H1 (cell line): ENCODE measurements at regions not wholly inside any gene's neighbourhood (a gene's known extent, or its start where the extent isn't known, plus 50 kb on each side); places are given as distances from the start of the nearest gene placed in this dataset.

Source experiments
- CTCF ChIA-PET: fragments of 300-600 bp; sonication (Branson Sonifier 250); formaldehyde crosslinking; loops from one replicate; lab custom pipeline; 2021; ENCODE audit not compliant: partially characterized antibody; lab: Charles Lee
- POLR2A ChIA-PET: fragments of 300-600 bp; sonication (Branson Sonifier 250); formaldehyde crosslinking; loops from one replicate; lab custom pipeline; 2021; ENCODE audit warnings: inconsistent platforms; ENCODE audit not compliant: partially characterized antibody; lab: Charles Lee
- DNase-seq, 2 experiments: peaks; one replicate each; pipeline versions ENCODE4 v3.0.0 to v3.0.0-alpha.2; 2010 to 2022; ENCODE audit warnings: low spot score in 2 of 2, low read depth in 1 of 2, mixed read lengths in 1 of 2
- FAIRE-seq: peaks from 2 replicates; lab custom pipeline; 2011; peaks lifted over from hg19 to GRCh38; lab: Jason Lieb, UNC
- H2AFZ ChIP-seq: 2 replicates; pipeline ENCODE4 v1.8.1; 2012; ENCODE audit warnings: low read length, inconsistent platforms
- H2AK5ac ChIP-seq: 2 replicates; pipeline ENCODE4 v1.6.1; 2013; ENCODE audit warnings: low read depth, low read length
- H2BK120ac ChIP-seq: replicated peaks from 2 replicates; pipeline ENCODE3; 2013; ENCODE audit warnings: low read depth, low read length, inconsistent platforms
- H2BK12ac ChIP-seq: 2 replicates; pipeline ENCODE4 v1.6.1; 2013; ENCODE audit warnings: low read depth, low read length
- H2BK15ac ChIP-seq: 2 replicates; pipeline ENCODE4 v1.6.1; 2013; ENCODE audit warnings: low read length
- H2BK20ac ChIP-seq: 2 replicates; pipeline ENCODE4 v1.6.1; 2013; ENCODE audit warnings: low read length
- H2BK5ac ChIP-seq: 2 replicates; pipeline ENCODE4 v1.6.1; 2013; ENCODE audit warnings: low read depth, low read length
- H3K14ac ChIP-seq: 2 replicates; pipeline ENCODE4 v1.6.1; 2013; ENCODE audit warnings: inconsistent platforms; ENCODE audit not compliant: insufficient read length
- H3K18ac ChIP-seq: 2 replicates; pipeline ENCODE4 v1.6.1; 2013; ENCODE audit warnings: low read length; ENCODE audit errors: extremely low read depth
- H3K23ac ChIP-seq: 2 replicates; pipeline ENCODE4 v1.6.1; 2013; ENCODE audit warnings: inconsistent platforms; ENCODE audit not compliant: insufficient read length
- H3K23me2 ChIP-seq: 2 replicates; pipeline ENCODE4 v1.6.1; 2013; ENCODE audit warnings: low read depth, low read length
- H3K27ac ChIP-seq: 2 replicates; pipeline ENCODE4 v1.6.1; 2011; ENCODE audit warnings: low read depth, low read length, inconsistent platforms
- H3K27me3 ChIP-seq, 4 experiments: replicated peaks in 1 of 4; 1 replicate in 1 of 4; 2 replicates in 3 of 4; pipeline versions ENCODE4 v1.6.1 to v1.8.1; 2011 to 2013; ENCODE audit warnings: low read length in 3 of 4, mild to moderate bottlenecking in 3 of 4, inconsistent platforms in 2 of 4, mixed read lengths in 2 of 4, moderate library complexity in 1 of 4; ENCODE audit not compliant: control insufficient read depth in 3 of 4, insufficient read depth in 3 of 4; ENCODE audit errors: extremely low read depth in 1 of 4
- H3K36me3 ChIP-seq, 4 experiments: 2 replicates each; pipeline versions ENCODE4 v1.6.1 to v1.8.1; 2011 to 2013; ENCODE audit warnings: mild to moderate bottlenecking in 4 of 4, low read length in 3 of 4, moderate library complexity in 2 of 4, control low read depth in 1 of 4, inconsistent platforms in 1 of 4; ENCODE audit not compliant: insufficient read depth in 4 of 4, control insufficient read depth in 2 of 4
- H3K4ac ChIP-seq: replicated peaks from 2 replicates; pipeline ENCODE3; 2013; ENCODE audit warnings: low read length, low read depth, mixed read lengths, inconsistent platforms; ENCODE audit not compliant: insufficient read length
- H3K4me1 ChIP-seq, 4 experiments: replicated peaks in 1 of 4; 1 replicate in 1 of 4; 2 replicates in 3 of 4; pipeline versions ENCODE4 v1.6.1 to v1.8.1; 2011 to 2013; ENCODE audit warnings: low read length in 3 of 4, inconsistent platforms in 2 of 4, mixed read lengths in 1 of 4; ENCODE audit not compliant: insufficient read depth in 4 of 4, control insufficient read depth in 3 of 4
- H3K4me2 ChIP-seq, 2 experiments: 2 replicates each; pipeline versions ENCODE4 v1.6.1 to v1.8.1; 2011 to 2013; ENCODE audit warnings: low read depth in 2 of 2, low read length in 2 of 2, control low read depth in 1 of 2, inconsistent platforms in 1 of 2, mild to moderate bottlenecking in 1 of 2; ENCODE audit not compliant: insufficient read depth in 1 of 2
- H3K4me3 ChIP-seq, 4 experiments: fragments of 200-600, 300-600 bp in 1 of 4; sonication (generic), shearing (Covaris generic), sonication (Bioruptor Twin) in 1 of 4; 2 replicates each; pipeline versions ENCODE4 v1.5.1 to v1.8.1; 2011 to 2016; ENCODE audit warnings: low read length in 4 of 4, low read depth in 3 of 4, control low read depth in 2 of 4, inconsistent platforms in 2 of 4, mild to moderate bottlenecking in 2 of 4, mixed read lengths in 1 of 4, moderate library complexity in 1 of 4; ENCODE audit not compliant: insufficient read depth in 2 of 4; ENCODE audit errors: extremely low read depth in 1 of 4
- H3K56ac ChIP-seq: replicated peaks from 2 replicates; pipeline ENCODE3; 2013; ENCODE audit warnings: low read depth, mild to moderate bottlenecking, mixed read lengths, low read length, inconsistent platforms; ENCODE audit not compliant: insufficient read length
- H3K79me1 ChIP-seq: 2 replicates; pipeline ENCODE4 v1.6.1; 2013; ENCODE audit warnings: low read depth, low read length, control low read depth
- H3K79me2 ChIP-seq, 2 experiments: 2 replicates each; pipeline versions ENCODE4 v1.6.1 to v1.8.1; 2012 to 2013; ENCODE audit warnings: low read length in 2 of 2, mild to moderate bottlenecking in 2 of 2, inconsistent platforms in 1 of 2; ENCODE audit not compliant: insufficient read depth in 2 of 2, control insufficient read depth in 1 of 2
- H3K9ac ChIP-seq, 4 experiments: replicated peaks in 1 of 4; 1 replicate in 1 of 4; 2 replicates in 3 of 4; pipeline versions ENCODE4 v1.6.1 to v1.8.1; 2011 to 2013; ENCODE audit warnings: low read depth in 3 of 4, low read length in 3 of 4, control low read depth in 2 of 4, mild to moderate bottlenecking in 2 of 4, moderate library complexity in 2 of 4, inconsistent platforms in 1 of 4; ENCODE audit errors: extremely low read depth in 1 of 4
- H3K9me3 ChIP-seq, 2 experiments: 2 replicates each; pipeline versions ENCODE4 v1.6.1 to v1.8.1; 2012 to 2013; ENCODE audit warnings: mild to moderate bottlenecking in 2 of 2, moderate library complexity in 2 of 2, control low read depth in 1 of 2, inconsistent platforms in 1 of 2, low read depth in 1 of 2, low read length in 1 of 2, mixed read lengths in 1 of 2; ENCODE audit not compliant: insufficient read depth in 2 of 2
- H4K20me1 ChIP-seq, 2 experiments: replicated peaks in 1 of 2; 2 replicates each; pipeline versions ENCODE3 to v1.8.1; 2011 to 2013; ENCODE audit warnings: inconsistent platforms in 2 of 2, low read length in 2 of 2, mild to moderate bottlenecking in 1 of 2; ENCODE audit not compliant: insufficient read depth in 2 of 2, control insufficient read depth in 1 of 2
- H4K5ac ChIP-seq: 2 replicates; pipeline ENCODE4 v1.6.1; 2013; ENCODE audit warnings: low read length, low read depth, mixed read lengths, inconsistent platforms; ENCODE audit not compliant: insufficient read length
- H4K8ac ChIP-seq: 2 replicates; pipeline ENCODE4 v1.8.0; 2013; ENCODE audit warnings: mild to moderate bottlenecking, moderate library complexity, low read length, inconsistent platforms; ENCODE audit not compliant: insufficient read depth; ENCODE audit errors: extremely low read depth
- H4K91ac ChIP-seq: replicated peaks from 2 replicates; pipeline ENCODE3; 2013; ENCODE audit warnings: low read length, mixed read lengths, inconsistent platforms; ENCODE audit not compliant: insufficient read length
- GABPA ChIP-seq: IDR thresholded peaks from 2 replicates; pipeline ENCODE4 v1.6.1; 2011; ENCODE audit warnings: mild to moderate bottlenecking, low read length, moderate library complexity, borderline replicate concordance; ENCODE audit not compliant: insufficient read depth
- RXRA ChIP-seq: IDR thresholded peaks from 2 replicates; pipeline ENCODE4 v1.6.1; 2011; ENCODE audit warnings: low read depth, mild to moderate bottlenecking, low read length, moderate library complexity; ENCODE audit not compliant: insufficient read depth
- WGBS, 2 experiments: shearing (Covaris generic) in 1 of 2; methylation state at CpG; one replicate each; pipeline versions ENCODE4 v1.1.6 to v1.1.7; 2013 to 2015; ENCODE audit warnings: low lambda C conversion rate in 2 of 2, mixed read lengths in 2 of 2, inconsistent platforms in 1 of 2, low coverage in 1 of 2, missing lambda C conversion rate in 1 of 2; ENCODE audit not compliant: insufficient replicate concordance in 2 of 2, insufficient coverage in 1 of 2, insufficient read length in 1 of 2; ENCODE audit errors: extremely low coverage in 1 of 2, missing lambda C conversion rate in 1 of 2; 5-methylcytosine and 5-hydroxymethylcytosine counted together

GRCh38 chr3:189457631-189458412 is 173.4 kb upstream of the TP63 start:
- H2BK20ac ChIP-seq, result no peak overlapping the region
- FAIRE-seq, result no peak
- no peak overlapping the region for H2AFZ ChIP-seq
- no peak overlapping the region for H3K4me3 ChIP-seq
- H3K14ac ChIP-seq, result no peak overlapping the region
- no peaks in the 10 kb centered on the region for H3K36me3 ChIP-seq
- no peaks in the 10 kb centered on the region for H3K9me3 ChIP-seq
- H3K27me3 ChIP-seq, result no peaks in the 10 kb centered on the region
- 87% methylated on average over 9 of the region's 9 CpGs; no CpG with 5 or more reads in 1 of the 2 experiments for WGBS, 2 experiments
- no peaks in the 10 kb centered on the region for H3K23me2 ChIP-seq
- H4K8ac ChIP-seq, result no peak overlapping the region
- no peak for DNase-seq
- H2BK15ac ChIP-seq, result no peak overlapping the region
- no peaks in the 10 kb centered on the region for H3K79me2 ChIP-seq
- H3K23ac ChIP-seq, result no peak overlapping the region
- H3K56ac ChIP-seq, result no peak overlapping the region
- POLR2A ChIA-PET, result no interaction called here
- H3K9ac ChIP-seq, result no peak overlapping the region
- no peak overlapping the region for H2BK120ac ChIP-seq
- no peak overlapping the region for H3K27ac ChIP-seq
- CTCF ChIA-PET, result interaction anchor here (1.0 to 1.4 kb wide), 3 partner anchors 11 to 185 kb away, joined by 3 to 4 read pairs (median 4); no protein-coding TSS in a partner anchor
- no peaks in the 10 kb centered on the region for H3K4me1 ChIP-seq
- no peak overlapping the region for H3K4me2 ChIP-seq
- no peak overlapping the region for H2BK12ac ChIP-seq
- no peaks in the 10 kb centered on the region for H4K20me1 ChIP-seq
- no peak overlapping the region for H2AK5ac ChIP-seq
- H4K5ac ChIP-seq, result no peak overlapping the region
- no peak overlapping the region for H3K4ac ChIP-seq
- no peak overlapping the region for H4K91ac ChIP-seq
- H3K79me1 ChIP-seq, result no peaks in the 10 kb centered on the region
- no peak overlapping the region for H3K18ac ChIP-seq
- H2BK5ac ChIP-seq, result no peak overlapping the region
- TF ChIP-seq RXRA, result no peak
- no peak for TF ChIP-seq GABPA
